ENCODE measurements at regions not wholly inside any gene's neighbourhood (a gene's known extent, or its start where the extent isn't known, plus 50 kb on each side); places are given as distances from the start of the nearest gene placed in this dataset.

DNA sequence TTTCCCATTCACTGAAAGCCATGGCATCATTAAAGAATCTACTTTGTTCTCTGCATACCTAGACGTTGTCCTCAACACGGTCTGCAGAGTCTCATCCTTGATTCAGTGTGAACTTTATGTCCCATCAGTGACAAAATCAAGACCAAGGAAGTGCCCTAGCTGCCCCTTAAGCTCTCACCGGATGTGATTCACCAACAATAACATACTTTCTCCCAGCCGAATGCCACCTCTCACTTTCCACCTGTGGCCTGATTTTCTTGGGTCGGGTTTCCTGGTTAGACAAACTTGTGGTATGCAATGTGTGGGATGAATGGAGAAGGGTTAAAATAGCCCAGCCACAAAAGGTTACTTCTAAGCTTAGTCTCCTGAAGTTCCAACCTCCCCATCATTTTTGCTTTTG lies 145.3 kb upstream of the PAPPA start:
- TF ChIP-seq, protein P1, sequence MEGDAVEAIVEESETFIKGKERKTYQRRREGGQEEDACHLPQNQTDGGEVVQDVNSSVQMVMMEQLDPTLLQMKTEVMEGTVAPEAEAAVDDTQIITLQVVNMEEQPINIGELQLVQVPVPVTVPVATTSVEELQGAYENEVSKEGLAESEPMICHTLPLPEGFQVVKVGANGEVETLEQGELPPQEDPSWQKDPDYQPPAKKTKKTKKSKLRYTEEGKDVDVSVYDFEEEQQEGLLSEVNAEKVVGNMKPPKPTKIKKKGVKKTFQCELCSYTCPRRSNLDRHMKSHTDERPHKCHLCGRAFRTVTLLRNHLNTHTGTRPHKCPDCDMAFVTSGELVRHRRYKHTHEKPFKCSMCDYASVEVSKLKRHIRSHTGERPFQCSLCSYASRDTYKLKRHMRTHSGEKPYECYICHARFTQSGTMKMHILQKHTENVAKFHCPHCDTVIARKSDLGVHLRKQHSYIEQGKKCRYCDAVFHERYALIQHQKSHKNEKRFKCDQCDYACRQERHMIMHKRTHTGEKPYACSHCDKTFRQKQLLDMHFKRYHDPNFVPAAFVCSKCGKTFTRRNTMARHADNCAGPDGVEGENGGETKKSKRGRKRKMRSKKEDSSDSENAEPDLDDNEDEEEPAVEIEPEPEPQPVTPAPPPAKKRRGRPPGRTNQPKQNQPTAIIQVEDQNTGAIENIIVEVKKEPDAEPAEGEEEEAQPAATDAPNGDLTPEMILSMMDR (optimal IDR thresholded peaks at IDR 0.05 in 1 of 3, IDR thresholded peaks at IDR 0.05 in 1 of 3, conservative IDR thresholded peaks at IDR 0.05 in 1 of 3; ENCODE audit: extremely low read depth in 1 of 3, insufficient read depth in 2 of 3, low read length in 3 of 3): no peak
- TF ChIP-seq EZH2 (IDR thresholded peaks at IDR 0.05; ENCODE audit: low read length): no peak
